Astrocyte of the spinal cord (primary cell): ENCODE measurements at regions not wholly inside any gene's neighbourhood (a gene's known extent, or its start where the extent isn't known, plus 50 kb on each side); places are given as distances from the start of the nearest gene placed in this dataset.

ENCODE experiments used
- DNase-seq: peaks from one replicate; pipeline ENCODE4 v3.0.0; 2011; ENCODE audit warnings: low read depth, low spot score
- H3K4me3 ChIP-seq: 2 replicates; pipeline ENCODE4 v1.5.1; 2011; ENCODE audit warnings: low read depth, mild to moderate bottlenecking, low read length, moderate library complexity
- in situ Hi-C: cut with HindIII; loops from 2 replicates; pipeline ENCODE4 v1.10.0; 2017; ENCODE audit warnings: low sequenced_read_pairs
- TF ChIP-seq, protein P1 (sequence below): IDR thresholded peaks from 2 replicates; pipeline ENCODE4 v1.5.1; 2012; ENCODE audit warnings: low read depth, mild to moderate bottlenecking, low read length, inconsistent platforms

DNA sequence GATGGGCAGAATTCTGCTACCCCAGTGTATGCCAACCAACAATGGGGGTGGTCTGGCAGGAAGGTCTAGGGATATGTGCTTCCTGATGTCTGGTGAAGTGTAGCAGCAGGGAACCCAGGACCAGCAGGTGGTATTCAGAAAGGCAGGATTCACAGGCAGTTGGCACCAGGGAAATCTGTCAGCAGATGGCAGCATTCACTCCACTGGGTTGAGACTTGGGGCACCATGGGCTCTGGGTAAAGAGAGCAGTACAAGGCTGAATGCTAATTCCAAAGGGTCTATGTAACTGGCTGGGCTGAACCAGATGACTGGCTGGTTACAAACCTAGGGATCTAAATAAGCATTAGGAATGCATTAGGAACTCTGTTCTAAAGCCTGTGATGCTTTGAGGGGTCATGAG, 466.9 kb upstream of the STXBP6 start:
- no peak overlapping the region for H3K4me3 ChIP-seq
- DNase-seq, result no peak
- in situ Hi-C loops, result no loop called here
- TF ChIP-seq, protein P1, sequence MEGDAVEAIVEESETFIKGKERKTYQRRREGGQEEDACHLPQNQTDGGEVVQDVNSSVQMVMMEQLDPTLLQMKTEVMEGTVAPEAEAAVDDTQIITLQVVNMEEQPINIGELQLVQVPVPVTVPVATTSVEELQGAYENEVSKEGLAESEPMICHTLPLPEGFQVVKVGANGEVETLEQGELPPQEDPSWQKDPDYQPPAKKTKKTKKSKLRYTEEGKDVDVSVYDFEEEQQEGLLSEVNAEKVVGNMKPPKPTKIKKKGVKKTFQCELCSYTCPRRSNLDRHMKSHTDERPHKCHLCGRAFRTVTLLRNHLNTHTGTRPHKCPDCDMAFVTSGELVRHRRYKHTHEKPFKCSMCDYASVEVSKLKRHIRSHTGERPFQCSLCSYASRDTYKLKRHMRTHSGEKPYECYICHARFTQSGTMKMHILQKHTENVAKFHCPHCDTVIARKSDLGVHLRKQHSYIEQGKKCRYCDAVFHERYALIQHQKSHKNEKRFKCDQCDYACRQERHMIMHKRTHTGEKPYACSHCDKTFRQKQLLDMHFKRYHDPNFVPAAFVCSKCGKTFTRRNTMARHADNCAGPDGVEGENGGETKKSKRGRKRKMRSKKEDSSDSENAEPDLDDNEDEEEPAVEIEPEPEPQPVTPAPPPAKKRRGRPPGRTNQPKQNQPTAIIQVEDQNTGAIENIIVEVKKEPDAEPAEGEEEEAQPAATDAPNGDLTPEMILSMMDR, result no peak

DNA sequence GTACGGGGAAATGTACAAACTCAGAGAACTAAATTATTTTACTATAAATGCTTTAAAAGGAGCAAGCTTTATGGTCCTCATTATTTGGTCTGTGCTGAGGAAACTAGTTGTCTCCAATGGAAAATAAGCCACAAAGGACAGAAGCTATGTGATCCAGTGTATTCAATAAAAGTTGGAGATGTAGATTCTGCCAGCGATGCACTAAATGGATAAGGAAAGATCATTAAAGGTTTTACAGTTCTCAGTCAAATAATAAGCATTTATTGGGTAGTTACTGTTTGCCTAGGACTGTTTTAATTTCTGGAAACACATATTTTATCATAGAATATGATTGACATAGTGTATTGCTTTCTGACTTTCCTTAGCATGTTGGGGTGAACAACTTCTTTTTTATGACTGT, 458.9 kb upstream of the STXBP6 start:
- no peak for DNase-seq
- no peak overlapping the region for H3K4me3 ChIP-seq
- TF ChIP-seq, protein P1, result no peak
- in situ Hi-C loops, result no loop called here

- TF ChIP-seq, protein P1, result no peak
- no peak for DNase-seq
- in situ Hi-C loops, result no loop called here
- no peak overlapping the region for H3K4me3 ChIP-seq
Observed at GRCh38 chr14:25501749-25502148, 451.8 kb upstream of the STXBP6 start.

DNA sequence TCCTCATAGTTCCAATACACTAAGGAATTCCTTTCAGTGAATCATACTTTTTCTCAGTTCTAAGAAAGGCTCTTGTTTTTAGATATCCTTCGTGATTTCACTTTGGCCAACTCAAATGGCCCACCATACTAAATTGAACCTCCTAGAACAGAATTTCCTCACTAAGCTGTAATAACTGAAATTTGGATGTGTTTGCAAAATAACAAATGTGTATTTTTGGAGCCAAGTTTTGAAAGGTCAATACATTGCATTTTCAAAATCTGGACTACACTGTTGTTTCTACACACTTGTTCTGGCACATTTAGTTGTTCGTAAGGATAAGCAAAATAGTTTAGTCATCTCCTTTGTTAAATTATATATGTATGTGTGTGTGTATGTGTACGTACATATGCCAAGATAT, 439.0 kb upstream of the STXBP6 start:
- no peak overlapping the region for H3K4me3 ChIP-seq
- in situ Hi-C loops, result no loop called here
- no peak for DNase-seq
- TF ChIP-seq, protein P1, result no peak

DNA sequence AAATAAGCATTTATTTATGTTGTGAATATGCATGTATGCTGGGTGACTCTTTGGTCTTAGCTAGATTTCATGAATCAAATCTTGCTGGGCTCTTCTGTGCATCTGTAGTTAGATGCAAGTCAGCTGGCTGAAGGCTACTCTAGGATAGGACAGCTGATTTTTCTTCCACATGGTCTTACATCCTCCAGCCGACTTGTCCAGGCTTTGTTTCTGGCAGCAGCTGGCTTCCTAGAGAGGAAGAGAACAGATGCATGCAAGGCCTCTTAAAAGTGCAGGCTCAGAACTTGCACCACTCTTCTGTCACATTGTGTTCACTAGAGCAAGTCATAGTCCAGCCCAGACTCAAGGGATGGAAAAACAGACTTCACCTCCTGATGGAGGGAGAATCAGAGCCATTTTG, 435.4 kb upstream of the STXBP6 start:
- TF ChIP-seq, protein P1, result no peak
- in situ Hi-C loops, result no loop called here
- DNase-seq, result no peak
- no peak overlapping the region for H3K4me3 ChIP-seq

- no peak overlapping the region for H3K4me3 ChIP-seq
- no peak for DNase-seq
- TF ChIP-seq, protein P1, result no peak
- in situ Hi-C loops, result no loop called here
Observed at GRCh38 chr14:25484906-25485305, 435.0 kb upstream of the STXBP6 start.

GRCh38 chr14:25484235-25484634, 434.3 kb upstream of the STXBP6 start:
- H3K4me3 ChIP-seq, result no peak overlapping the region
- no peak for DNase-seq
- in situ Hi-C loops, result no loop called here
- TF ChIP-seq, protein P1, result no peak
